Glomerular visceral epithelial cell (primary cell): ENCODE measurements at regions not wholly inside any gene's neighbourhood (a gene's known extent, or its start where the extent isn't known, plus 50 kb on each side); places are given as distances from the start of the nearest gene placed in this dataset.

Experiments used
- DNase-seq: peaks from one replicate; pipeline ENCODE4 v3.0.0-alpha.2; 2016; ENCODE audit errors: extremely low spot score

DNA sequence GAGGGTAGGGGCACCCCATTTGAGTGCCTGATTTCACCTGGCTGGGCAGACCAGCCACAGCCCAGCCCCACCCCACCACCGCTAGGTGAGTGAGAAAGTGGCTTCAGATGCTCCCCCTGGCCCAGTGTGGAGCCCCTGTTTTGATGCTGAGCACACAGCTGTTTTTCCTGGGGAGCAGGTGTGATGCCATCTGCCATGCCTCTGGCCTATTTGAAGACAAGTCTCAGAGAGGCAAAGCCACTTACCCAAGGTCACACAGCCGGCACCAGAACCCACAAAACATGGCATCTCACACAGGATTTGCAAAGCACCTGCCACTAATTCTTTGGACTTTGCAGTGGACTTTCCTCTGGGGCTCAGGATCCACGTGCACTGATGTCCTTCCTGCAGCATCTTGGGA lies 131.3 kb downstream of the INHBB start:
- DNase-seq = no peak

DNA sequence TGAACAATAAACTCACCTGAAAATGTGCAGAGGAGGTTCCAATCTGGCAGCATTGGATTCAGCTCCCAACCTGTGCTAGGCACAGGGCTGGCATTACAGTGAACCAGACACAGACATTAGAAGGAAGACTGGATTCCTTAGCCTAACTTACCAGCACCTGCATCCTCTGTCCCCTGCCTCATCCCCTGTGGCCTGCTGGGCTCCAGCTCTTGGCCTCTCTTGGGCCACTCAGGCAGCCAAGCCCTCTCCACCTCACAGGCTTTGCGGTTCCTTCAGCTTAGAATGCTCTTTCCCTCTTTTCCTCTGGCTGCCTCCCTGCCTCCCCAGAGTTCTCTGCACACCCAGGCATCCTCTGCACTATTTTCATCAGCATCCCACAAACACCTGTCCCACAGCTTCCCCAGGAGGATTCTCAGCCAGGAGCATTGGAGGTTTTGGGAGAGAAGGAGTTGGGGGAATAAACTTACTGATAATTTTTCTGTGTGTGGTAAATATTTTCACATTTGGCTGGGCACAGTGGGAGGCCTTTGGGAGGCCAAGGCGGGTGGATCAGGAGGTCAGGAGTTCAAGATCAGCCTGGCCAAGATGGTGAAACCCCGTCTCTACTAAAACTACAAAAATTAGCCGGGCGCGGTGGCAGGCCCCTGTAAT lies 132.0 kb downstream of the INHBB start:
- DNase-seq = no peak

DNA sequence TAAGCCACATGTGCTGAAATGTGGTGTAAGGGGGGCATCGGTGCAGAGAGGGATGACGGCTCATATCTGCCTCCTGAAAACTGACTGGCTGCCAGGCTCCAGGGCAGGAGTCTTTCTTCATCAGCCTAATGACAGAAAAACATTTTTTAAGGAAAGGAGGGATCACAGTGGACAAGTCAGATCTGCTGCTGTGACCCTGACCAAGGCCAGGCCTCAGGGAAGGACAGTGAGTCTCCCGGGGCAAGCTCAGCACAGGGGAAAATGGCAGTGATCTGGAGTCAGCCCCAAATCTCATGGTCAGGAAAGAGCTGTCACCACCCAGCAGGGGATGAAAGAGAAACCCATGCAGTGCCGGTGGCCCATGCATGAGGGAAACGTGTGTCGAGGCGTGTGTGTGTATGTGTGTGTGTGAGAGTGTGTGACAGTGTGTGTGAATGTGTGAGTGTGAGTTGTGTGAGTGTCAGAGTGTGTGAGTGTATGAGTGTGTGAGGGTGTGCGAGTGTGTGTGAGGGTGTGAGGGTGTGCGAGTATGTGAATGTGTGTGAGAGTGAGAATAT lies 134.5 kb downstream of the INHBB start:
- no peak for DNase-seq

DNA sequence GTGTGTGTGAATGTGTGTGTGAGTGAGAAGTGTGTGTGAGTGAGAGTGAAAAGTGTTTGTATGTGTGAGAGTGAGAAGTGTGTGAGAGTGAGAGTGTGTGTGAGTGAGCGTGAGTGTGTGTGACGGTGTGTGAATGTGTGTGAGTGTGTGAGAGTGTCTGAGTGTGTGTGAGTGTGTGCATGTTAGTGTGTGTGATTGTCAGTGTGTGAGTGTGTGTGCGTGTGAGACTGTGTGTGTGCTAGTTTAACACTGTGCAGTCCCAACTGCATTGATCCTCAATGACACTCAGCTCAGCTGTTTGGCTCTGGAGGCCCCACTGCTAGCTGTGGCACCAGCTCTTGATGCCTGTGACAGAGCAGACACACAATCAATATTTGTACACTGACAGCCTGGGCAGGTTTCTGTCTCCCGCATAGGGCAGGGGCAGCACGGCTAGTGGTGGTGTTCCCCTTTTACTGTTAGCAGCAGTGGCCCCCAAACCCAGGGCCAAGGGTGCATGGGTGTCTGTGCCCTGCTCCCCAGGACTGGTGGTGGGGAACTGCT lies 135.0 kb downstream of the INHBB start:
- no peak for DNase-seq

GRCh38 chr2:120481446-120482194 lies 135.7 kb downstream of the INHBB start:
- DNase-seq = no peak

DNA sequence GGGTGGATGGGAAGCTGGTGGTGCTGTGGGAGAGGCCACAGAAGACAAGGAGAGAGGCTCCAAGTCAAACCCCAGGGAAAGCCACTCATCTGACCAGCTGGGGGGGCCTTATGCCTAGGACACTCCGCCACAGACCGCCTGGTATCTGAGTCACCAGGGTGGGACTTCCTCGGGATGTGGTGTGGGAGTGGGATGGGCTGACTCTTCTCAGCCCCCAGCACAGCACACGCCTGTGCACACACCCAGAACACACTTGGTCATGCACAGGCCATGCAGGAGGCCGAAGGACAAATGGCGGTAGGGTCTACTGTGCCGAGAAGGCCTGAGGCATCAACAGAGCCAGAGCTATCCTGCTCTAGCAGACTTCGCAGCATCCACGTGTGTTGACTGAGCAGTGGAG lies 136.4 kb downstream of the INHBB start:
- no peak for DNase-seq

GRCh38 chr2:120483355-120483754 lies 137.4 kb downstream of the INHBB start:
- no peak for DNase-seq

DNA sequence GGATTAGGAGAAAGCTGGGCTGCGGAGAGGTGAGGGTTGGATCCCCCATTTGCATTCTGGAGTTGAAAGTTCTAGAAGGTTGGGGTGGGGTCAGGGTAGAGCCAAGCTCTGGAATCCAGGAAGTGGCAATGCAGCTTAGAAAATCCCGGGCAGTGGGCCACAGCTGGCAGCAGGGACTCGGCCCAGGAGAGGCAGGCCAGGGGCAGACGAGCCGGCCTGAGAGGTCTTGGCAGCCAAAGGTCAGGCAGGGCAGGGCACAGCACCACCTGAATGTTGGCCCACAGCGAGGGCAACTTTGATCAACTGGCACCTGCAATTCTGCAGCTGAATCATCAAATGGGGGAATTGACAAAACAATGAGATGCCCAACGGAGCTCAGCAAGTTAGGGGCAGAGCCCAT lies 139.2 kb downstream of the INHBB start:
- DNase-seq = no peak

DNA sequence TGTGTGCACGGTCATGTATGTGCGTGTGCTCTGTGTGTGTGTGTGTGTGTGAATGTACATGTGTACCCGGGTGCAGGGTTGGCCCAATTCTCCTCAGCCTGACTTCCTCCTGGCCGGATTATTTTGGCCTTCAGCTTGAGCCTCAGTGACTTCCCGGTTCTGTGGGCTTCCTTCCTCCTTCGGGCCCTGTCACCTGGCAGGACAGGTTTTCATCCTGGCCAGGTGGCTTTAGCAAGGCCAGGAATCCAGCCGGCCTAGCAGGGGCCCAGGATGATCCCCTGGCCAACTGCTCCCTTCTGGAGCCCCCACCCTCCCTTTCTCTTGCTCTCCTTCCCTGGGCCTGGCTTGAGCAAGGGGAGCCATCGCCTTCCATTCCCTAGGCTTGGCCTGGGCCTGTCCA lies 140.5 kb downstream of the INHBB start:
- no peak for DNase-seq

DNA sequence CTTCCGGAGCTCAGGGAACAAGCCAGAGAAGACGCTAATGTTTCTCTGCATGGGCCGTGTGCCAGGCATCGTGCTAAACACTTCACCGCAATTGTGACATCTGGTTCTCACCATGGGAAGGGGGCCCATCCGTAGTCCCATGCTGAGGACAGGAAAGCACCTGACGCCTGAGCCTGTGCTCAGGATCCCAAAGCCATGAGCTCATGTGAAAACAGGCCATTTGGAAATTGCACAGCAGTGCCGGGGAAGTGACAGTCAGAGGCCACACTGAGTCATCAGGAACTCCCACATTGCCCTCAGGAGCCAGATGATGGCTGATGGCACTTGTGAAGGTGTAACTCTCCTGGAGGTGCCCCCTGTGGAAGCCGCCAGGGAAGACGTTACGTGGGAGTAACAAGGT lies 141.0 kb downstream of the INHBB start:
- peak; percentile 35 for DNase-seq

DNA sequence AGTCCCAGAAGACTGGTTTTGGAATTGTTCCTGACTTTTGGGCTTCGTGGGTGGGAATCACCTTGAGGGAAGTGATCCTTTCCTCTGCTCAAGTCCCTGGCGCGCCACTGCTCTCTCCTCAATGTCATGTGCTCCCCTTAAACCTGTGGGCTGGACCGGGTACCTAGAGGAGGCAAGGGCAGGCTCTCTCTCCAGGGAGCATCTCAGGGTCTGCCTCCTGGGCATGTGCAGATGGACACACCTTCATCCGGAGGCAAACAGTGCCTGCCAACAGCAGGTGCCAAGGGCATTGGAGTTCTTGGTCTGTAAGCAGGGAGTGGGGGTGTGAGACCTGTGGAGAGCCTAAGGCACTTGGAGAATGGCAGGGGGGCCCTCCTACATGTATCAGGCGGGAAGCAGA lies 142.6 kb downstream of the INHBB start:
- no peak for DNase-seq

DNA sequence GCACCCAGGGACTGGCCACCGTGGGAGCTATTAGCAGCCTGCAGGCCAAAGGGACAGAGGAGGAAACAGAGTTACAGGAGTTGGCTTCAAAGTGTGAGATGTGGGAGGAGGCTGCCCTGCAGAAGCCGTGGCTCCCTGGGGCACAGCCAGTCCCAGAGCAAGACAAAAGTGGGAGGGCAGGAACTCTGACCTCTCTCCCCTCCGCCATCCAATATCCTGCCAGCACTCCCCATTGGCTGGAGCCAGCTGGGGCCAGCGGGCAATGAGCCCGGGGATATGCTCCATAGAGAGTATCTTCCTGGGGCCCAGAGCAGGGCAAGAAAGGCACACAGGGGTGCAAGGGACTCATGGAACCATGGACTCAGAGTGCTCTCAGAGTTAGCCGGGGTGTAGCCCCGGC lies 143.1 kb downstream of the INHBB start:
- DNase-seq = no peak

DNA sequence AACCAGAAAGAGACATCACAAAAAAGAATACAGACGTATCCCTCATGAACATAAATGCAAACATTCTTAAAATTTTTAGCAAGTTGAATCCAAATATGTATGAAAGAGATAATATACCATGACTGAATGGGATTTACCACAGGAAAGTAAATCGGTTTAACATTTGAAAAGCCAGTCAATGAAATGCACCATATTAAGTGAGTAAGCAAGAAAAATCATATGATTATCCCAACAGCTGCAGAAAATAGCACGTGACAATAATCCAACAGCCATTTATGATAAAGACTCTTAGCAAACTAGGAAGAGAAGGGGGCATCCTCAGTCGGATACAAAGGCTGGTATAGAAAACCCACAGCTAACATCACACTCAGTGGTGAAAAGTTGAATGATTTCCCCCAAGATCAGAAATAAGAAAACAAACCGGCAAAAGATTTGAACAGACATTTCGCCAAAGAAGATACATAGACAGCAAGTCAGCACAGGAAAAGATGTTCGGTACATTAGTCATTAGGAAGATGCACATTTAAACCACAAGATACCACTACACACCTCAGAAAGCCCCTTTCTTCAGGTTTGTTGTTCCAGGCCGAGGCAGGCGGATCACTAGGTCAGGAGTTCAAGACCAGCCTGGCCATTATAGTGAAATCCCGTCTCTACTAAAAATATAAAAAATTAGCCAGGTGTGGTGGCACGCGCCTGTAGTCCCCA lies 144.3 kb downstream of the INHBB start:
- no peak for DNase-seq

GRCh38 chr2:120491111-120491625 lies 145.2 kb downstream of the INHBB start:
- no peak for DNase-seq

GRCh38 chr2:120493231-120493630 lies 147.3 kb downstream of the INHBB start:
- no peak for DNase-seq

DNA sequence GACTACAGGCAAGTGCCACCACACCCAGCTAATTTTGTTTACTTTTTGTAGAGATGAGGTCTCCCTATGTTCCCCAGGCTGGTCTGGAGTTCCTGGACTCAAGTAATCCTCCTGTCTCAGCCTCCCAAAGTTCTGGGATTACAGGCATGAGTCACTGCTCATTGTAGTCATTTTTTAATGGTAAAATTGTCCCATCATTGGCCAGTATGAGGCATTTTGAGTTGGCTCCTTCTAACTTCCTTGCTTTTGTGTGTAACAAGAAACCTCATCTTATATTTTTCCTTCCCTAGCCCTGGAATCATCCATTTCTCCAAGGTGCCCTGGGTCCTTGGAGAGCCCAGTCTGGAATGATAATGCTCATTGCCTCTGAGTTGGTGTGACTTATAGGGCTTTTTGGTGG lies 148.5 kb downstream of the INHBB start:
- no peak for DNase-seq

DNA sequence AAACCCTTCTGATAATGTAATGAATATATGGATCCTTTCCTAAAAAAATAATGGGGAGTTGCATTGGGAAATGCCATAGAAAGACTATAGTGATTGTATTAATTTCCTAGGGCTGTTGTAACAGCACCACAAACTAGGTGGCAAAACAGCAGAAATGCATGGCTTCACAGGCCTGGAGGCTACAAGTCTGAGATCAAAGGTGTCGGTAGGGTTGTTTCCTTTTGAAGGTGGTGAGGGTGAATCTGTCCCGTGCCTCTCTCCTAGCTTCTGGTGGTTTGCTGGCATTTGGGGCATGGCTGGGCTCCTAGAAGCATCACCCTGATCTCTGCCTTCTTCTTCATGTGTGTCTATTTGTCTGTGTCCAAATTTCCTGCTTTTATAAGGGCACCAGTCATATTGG lies 149.7 kb downstream of the INHBB start:
- DNase-seq = no peak

DNA sequence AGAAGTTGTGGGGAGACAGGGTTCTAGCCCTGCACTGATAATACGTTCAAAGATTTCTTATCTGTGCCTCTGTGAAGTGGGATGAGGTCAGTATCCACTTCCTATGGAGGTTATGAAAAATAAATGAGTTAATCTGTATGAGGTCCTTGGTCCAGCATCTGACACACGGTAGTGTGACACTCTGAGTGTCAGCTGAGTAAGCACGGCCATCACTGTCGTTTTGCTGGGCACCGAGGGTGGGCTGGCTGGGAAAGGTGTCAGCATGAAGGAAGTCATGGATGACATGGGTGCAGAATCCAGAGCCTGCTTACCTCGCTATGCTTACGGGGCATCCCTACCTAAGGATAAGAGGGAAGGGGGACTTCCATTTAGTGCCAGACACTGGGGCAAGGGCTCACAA lies 150.3 kb downstream of the INHBB start:
- no peak for DNase-seq

DNA sequence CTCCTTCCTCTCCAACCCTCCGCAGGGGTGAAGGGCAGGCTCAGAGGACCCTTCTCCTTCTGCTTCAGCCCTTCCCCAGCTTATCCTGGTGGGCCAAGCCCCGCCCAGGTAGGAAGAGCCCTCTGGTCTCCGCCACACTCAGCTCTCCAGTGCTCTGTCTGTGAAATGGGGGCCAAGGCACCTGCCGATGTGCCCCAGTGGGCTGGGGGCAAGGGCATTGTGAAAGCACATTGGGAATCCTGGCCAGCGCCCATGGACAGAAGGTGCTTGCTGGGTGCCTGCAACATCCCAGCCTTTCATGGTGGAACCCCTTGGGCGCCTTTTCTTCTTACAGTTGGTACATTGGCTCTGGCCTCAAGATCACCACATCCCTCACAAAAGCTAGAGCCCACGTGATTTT lies 150.8 kb downstream of the INHBB start:
- no peak for DNase-seq

- no peak for DNase-seq
These were observed 151.5 kb downstream of the INHBB start for GRCh38 chr2:120497261-120497977.

DNA sequence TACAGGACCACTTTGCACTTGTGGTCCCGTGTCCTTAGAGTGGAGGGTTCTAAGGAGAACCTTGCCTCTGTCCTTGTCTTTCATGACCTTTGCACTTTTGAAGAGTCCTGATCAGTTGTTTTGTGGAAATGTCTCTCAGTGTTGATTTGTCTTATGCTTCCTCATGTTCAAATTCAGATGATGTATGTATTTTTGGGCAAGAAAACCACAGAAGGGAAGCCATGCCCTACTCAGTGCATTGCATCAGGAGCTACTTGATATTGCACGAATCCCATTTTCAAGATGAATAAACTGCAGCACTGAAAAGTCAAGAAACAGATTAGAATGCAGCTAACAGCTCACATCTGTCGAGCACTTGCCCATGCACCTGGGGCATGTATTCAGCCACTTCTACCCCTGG lies 152.2 kb downstream of the INHBB start:
- no peak for DNase-seq
